Lower lobe of right lung (tissue), 2 donors: ENCODE measurements at regions not wholly inside any gene's neighbourhood (a gene's known extent, or its start where the extent isn't known, plus 50 kb on each side); places are given as distances from the start of the nearest gene placed in this dataset.

Experiments
- ATAC-seq, 2 donors: fragments of 200-7000 bp; cut with Tn5 transposase; one replicate each; pipeline ENCODE4 v1.9.1; 2020 to 2022; ENCODE audit warnings: mild to moderate bottlenecking in 2 of 2, moderate library complexity in 2 of 2
- DNase-seq: peaks from one replicate; pipeline ENCODE4 v3.0.0-alpha.2; 2020
- H3K27ac ChIP-seq: fragments of 200-600 bp; one replicate; pipeline ENCODE4 v1.8.0; 2022
- H3K27me3 ChIP-seq: fragments of 200-600 bp; one replicate; pipeline ENCODE4 v1.8.0; 2022; ENCODE audit warnings: low read depth
- H3K36me3 ChIP-seq: fragments of 200-600 bp; one replicate; pipeline ENCODE4 v1.8.0; 2022; ENCODE audit warnings: mild to moderate bottlenecking
- H3K4me1 ChIP-seq: fragments of 200-600 bp; one replicate; pipeline ENCODE4 v1.8.0; 2022
- H3K4me3 ChIP-seq: fragments of 200-600 bp; one replicate; pipeline ENCODE4 v1.8.0; 2022; ENCODE audit warnings: mild to moderate bottlenecking
- H3K9me3 ChIP-seq: fragments of 200-600 bp; one replicate; pipeline ENCODE4 v1.8.0; 2022
- CTCF ChIP-seq: fragments of 200-600 bp; IDR thresholded peaks from one replicate; pipeline ENCODE4 v1.8.0; 2022; ENCODE audit warnings: antibody characterized with exemption, mild to moderate bottlenecking
- intact Hi-C: fragments of 100-400 bp; cut with DNase I; formaldehyde crosslinking; loops from one replicate; pipeline ENCODE4 v1.11.0; 2022
- donor health status: DM: no; HTN: yes; CAD: no; lungs with severe emphysema.

DNA sequence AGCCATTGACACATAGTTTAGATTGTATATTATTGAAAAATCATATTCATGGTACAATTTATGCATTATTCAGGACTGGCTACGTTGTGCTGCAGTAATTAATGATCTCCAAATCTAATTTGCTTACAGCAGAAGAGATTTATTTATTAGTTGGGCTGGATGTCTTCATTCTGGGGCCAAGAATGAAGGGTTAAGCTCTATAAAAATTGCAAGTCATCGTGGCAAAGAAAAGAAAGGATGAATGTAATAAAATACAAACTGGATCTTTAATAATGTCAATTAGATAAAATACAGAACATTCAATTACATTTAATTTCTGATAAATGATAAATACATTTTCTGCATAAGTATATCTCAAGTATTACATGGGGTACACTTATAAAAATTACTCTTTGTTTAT lies 151.8 kb upstream of the ANO5 start:
- no peak for DNase-seq
- Histone ChIP-seq H3K9me3 (no peaks in the 10 kb centered on the region), H3K4me3 (no peak overlapping the region), H3K4me1 (no peaks in the 10 kb centered on the region), H3K27ac (no peak overlapping the region), H3K36me3 (no peaks in the 10 kb centered on the region), H3K27me3 (no peaks in the 10 kb centered on the region)
- no peak for ATAC-seq
- no peak for TF ChIP-seq CTCF
- intact Hi-C loops: no loop called here

DNA sequence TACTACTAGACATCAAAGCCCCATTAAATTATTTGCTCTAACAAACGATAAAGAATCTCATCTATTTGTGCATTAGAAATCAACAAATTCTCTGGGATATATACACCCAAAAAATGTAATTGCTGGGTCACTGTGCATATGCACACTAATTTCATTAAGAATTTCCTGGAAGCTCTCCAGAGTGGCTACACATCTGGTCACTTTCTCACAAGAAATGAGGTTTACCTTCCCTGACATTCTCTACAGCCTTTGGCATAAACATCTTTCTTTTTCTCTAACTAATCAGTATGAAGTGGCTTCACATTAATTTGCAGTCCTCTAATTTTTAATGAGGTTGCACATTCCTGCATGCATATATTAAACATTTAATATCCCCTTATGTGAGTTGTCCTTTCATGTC lies 150.8 kb upstream of the ANO5 start:
- no peak for TF ChIP-seq CTCF
- intact Hi-C loops: no loop called here
- H3K36me3 ChIP-seq: no peaks in the 10 kb centered on the region
- H3K27me3 ChIP-seq: no peaks in the 10 kb centered on the region
- H3K4me1 ChIP-seq: no peaks in the 10 kb centered on the region
- DNase-seq (no peak), ATAC-seq (no peak)
- no peaks in the 10 kb centered on the region for H3K9me3 ChIP-seq
- H3K27ac ChIP-seq: no peak overlapping the region
- no peak overlapping the region for H3K4me3 ChIP-seq

DNA sequence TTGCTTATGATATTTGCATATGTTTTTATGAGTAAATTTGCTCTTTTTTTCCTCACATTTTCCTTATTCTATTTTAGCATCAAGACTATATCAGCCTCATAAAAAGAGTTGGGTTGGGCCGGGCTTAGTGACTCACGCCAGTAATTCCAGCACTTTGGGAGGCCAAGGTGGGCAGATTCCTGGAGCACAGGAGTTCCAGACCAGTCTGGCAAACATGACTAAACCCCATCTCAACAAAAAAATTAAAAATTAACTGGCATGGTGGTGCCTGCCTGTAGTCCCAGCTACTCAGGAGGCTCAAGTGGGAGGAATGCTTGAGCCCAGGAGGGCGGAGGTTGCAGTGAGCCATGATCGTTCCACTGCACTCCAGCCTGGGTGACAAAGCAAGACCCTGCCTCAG lies 148.8 kb upstream of the ANO5 start:
- TF ChIP-seq CTCF: no peak
- ATAC-seq: no peak
- Histone ChIP-seq H3K27me3 (no peaks in the 10 kb centered on the region), H3K4me1 (no peaks in the 10 kb centered on the region), H3K27ac (no peak overlapping the region), H3K36me3 (no peaks in the 10 kb centered on the region), H3K4me3 (no peak overlapping the region), H3K9me3 (no peaks in the 10 kb centered on the region)
- DNase-seq: no peak
- intact Hi-C loops: no loop called here

- H3K4me3 ChIP-seq: no peak overlapping the region
- H3K27ac ChIP-seq: no peak overlapping the region
- no peaks in the 10 kb centered on the region for H3K36me3 ChIP-seq
- intact Hi-C loops: no loop called here
- H3K4me1 ChIP-seq: no peaks in the 10 kb centered on the region
- ATAC-seq (no peak), DNase-seq (no peak)
- TF ChIP-seq CTCF: no peak
- H3K27me3 ChIP-seq: no peaks in the 10 kb centered on the region
- no peaks in the 10 kb centered on the region for H3K9me3 ChIP-seq
Measured at GRCh38 chr11:22049276-22049675, 143.6 kb upstream of the ANO5 start.

DNA sequence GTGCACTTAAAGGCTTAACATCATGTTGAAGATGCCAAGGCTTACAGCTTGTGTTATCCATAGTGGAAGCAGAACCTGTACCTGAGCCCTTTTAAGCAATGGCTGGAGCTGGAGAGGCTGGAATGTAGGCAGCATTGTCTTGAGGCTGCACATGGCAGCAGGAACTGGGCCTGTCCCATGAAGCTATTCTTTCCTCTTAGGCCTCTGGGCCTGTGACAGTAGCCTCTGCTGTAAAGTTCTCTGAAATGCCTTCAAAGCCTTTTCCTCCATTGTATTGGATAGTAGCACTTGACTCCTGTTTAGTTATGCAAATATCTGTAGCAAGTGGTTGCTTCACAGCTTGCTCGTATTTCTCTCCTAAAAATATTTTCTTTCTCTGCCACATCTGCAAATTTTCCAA lies 127.4 kb upstream of the ANO5 start:
- no peak overlapping the region for H3K27ac ChIP-seq
- DNase-seq (no peak), ATAC-seq (no peak)
- no peaks in the 10 kb centered on the region for H3K36me3 ChIP-seq
- H3K9me3 ChIP-seq: peaks cover 4% of the 10 kb centered on the region
- intact Hi-C loops: no loop called here
- H3K4me1 ChIP-seq: no peaks in the 10 kb centered on the region
- no peaks in the 10 kb centered on the region for H3K27me3 ChIP-seq
- TF ChIP-seq CTCF: no peak
- H3K4me3 ChIP-seq: no peak overlapping the region

- Histone ChIP-seq H3K9me3 (peaks cover 4% of the 10 kb centered on the region), H3K4me3 (no peak overlapping the region), H3K4me1 (no peaks in the 10 kb centered on the region), H3K27me3 (no peaks in the 10 kb centered on the region), H3K27ac (no peak overlapping the region), H3K36me3 (no peaks in the 10 kb centered on the region)
- no peak for TF ChIP-seq CTCF
- intact Hi-C loops: no loop called here
- no peak for ATAC-seq
- DNase-seq: no peak
Measured at GRCh38 chr11:22069844-22070243, 123.0 kb upstream of the ANO5 start.
